ENCODE measurements at regions not wholly inside any gene's neighbourhood (a gene's known extent, or its start where the extent isn't known, plus 50 kb on each side); places are given as distances from the start of the nearest gene placed in this dataset.

- TF ChIP-seq EZH2phosphoT487 (IDR thresholded peaks at IDR 0.05; ENCODE audit: low read depth) (no peak), CTCF (IDR thresholded peaks at IDR 0.05; ENCODE audit: low read depth, low read length) (no peak)
- Histone ChIP-seq H3K79me2 (ENCODE audit: low read length) (no peaks in the 10 kb centered on the region), H4K20me1 (ENCODE audit: insufficient read depth, low read length) (no peaks in the 10 kb centered on the region), H3K4me3 (ENCODE audit: low read length) (no peak overlapping the region), H3K27ac (ENCODE audit: low read length) (no peak overlapping the region), H3K4me2 (ENCODE audit: low read length) (no peak overlapping the region), H3K36me3 (replicated peaks; ENCODE audit: low read depth, low read length) (no peaks in the 10 kb centered on the region), H3K9ac (ENCODE audit: low read length) (no peak overlapping the region), H3K27me3 (ENCODE audit: low read depth, low read length) (peaks cover 70% of the 10 kb centered on the region), H2AFZ (ENCODE audit: low read depth, low read length) (no peak overlapping the region), H3K9me3 (ENCODE audit: insufficient read depth, low read length) (no peaks in the 10 kb centered on the region), H3K4me1 (ENCODE audit: low read length) (peaks cover 19% of the 10 kb centered on the region)
These were observed 162.9 kb upstream of the RAB4A start for GRCh38 chr1:229107972-229108371.

- Histone ChIP-seq H3K27me3 (ENCODE audit: low read depth, low read length) (peaks cover 63% of the 10 kb centered on the region), H4K20me1 (ENCODE audit: insufficient read depth, low read length) (no peaks in the 10 kb centered on the region), H3K4me2 (ENCODE audit: low read length) (peak overlapping the region; percentile 69), H3K9ac (ENCODE audit: low read length) (no peak overlapping the region; the same call in 1 of the 2 replicates), H3K36me3 (replicated peaks; ENCODE audit: low read depth, low read length) (no peaks in the 10 kb centered on the region), H3K27ac (ENCODE audit: low read length) (no peak overlapping the region), H2AFZ (ENCODE audit: low read depth, low read length) (no peak overlapping the region), H3K4me3 (ENCODE audit: low read length) (peak overlapping the region; percentile 31), H3K9me3 (ENCODE audit: insufficient read depth, low read length) (no peaks in the 10 kb centered on the region), H3K79me2 (ENCODE audit: low read length) (no peaks in the 10 kb centered on the region), H3K4me1 (ENCODE audit: low read length) (peaks cover 19% of the 10 kb centered on the region)
- TF ChIP-seq EZH2phosphoT487 (IDR thresholded peaks at IDR 0.05; ENCODE audit: low read depth) (no peak), CTCF (IDR thresholded peaks at IDR 0.05; ENCODE audit: low read depth, low read length) (no peak)
These were observed 162.2 kb upstream of the RAB4A start for GRCh38 chr1:229108598-229109201.

GRCh38 chr1:229109320-229109761 lies 161.6 kb upstream of the RAB4A start:
- Histone ChIP-seq H3K27me3 (ENCODE audit: low read depth, low read length) (peaks cover 65% of the 10 kb centered on the region), H3K36me3 (replicated peaks; ENCODE audit: low read depth, low read length) (no peaks in the 10 kb centered on the region), H2AFZ (ENCODE audit: low read depth, low read length) (no peak overlapping the region), H3K9ac (ENCODE audit: low read length) (no peak overlapping the region; the same call in 1 of the 2 replicates), H3K27ac (ENCODE audit: low read length) (no peak overlapping the region), H3K79me2 (ENCODE audit: low read length) (no peaks in the 10 kb centered on the region), H3K4me3 (ENCODE audit: low read length) (peak overlapping the region; percentile 31), H4K20me1 (ENCODE audit: insufficient read depth, low read length) (no peaks in the 10 kb centered on the region), H3K4me2 (ENCODE audit: low read length) (peak overlapping the region; percentile 69), H3K9me3 (ENCODE audit: insufficient read depth, low read length) (no peaks in the 10 kb centered on the region), H3K4me1 (ENCODE audit: low read length) (peaks cover 19% of the 10 kb centered on the region)
- TF ChIP-seq EZH2phosphoT487 (IDR thresholded peaks at IDR 0.05; ENCODE audit: low read depth) (peak; percentile 47; the same call in 1 of the 2 replicates), CTCF (IDR thresholded peaks at IDR 0.05; ENCODE audit: low read depth, low read length) (no peak)

- Histone ChIP-seq H2AFZ (ENCODE audit: low read depth, low read length) (no peak overlapping the region), H3K27me3 (ENCODE audit: low read depth, low read length) (peaks cover 59% of the 10 kb centered on the region), H3K4me3 (ENCODE audit: low read length) (no peak overlapping the region), H3K27ac (ENCODE audit: low read length) (no peak overlapping the region), H3K4me1 (ENCODE audit: low read length) (peaks cover 19% of the 10 kb centered on the region), H4K20me1 (ENCODE audit: insufficient read depth, low read length) (no peaks in the 10 kb centered on the region), H3K9me3 (ENCODE audit: insufficient read depth, low read length) (no peaks in the 10 kb centered on the region), H3K9ac (ENCODE audit: low read length) (no peak overlapping the region), H3K79me2 (ENCODE audit: low read length) (no peaks in the 10 kb centered on the region), H3K36me3 (replicated peaks; ENCODE audit: low read depth, low read length) (no peaks in the 10 kb centered on the region), H3K4me2 (ENCODE audit: low read length) (no peak overlapping the region)
- no peak for TF ChIP-seq CTCF (IDR thresholded peaks at IDR 0.05; ENCODE audit: low read depth, low read length)
- TF ChIP-seq EZH2phosphoT487 (IDR thresholded peaks at IDR 0.05; ENCODE audit: low read depth) = no peak
These were observed 159.9 kb upstream of the RAB4A start for GRCh38 chr1:229110986-229111385.

Measured in OCI-LY3 (cell line).